HepG2 (cell line): ENCODE measurements at regions not wholly inside any gene's neighbourhood (a gene's known extent, or its start where the extent isn't known, plus 50 kb on each side); places are given as distances from the start of the nearest gene placed in this dataset.
A peak's percentile ranks its signal among the peaks of the same experiment; 100 is the strongest.

Experiments
- JUNB ChIP-seq: sonication (generic); formaldehyde crosslinking; IDR thresholded peaks from 2 replicates; pipeline ENCODE4 v1.8.0; 2022; ENCODE audit warnings: missing genetic modification reagents, mild to moderate bottlenecking, borderline replicate concordance
- KLF16 ChIP-seq, 2 experiments: sonication (generic) in 1 of 2; formaldehyde crosslinking in 1 of 2; IDR thresholded peaks; 2 replicates each; pipeline versions ENCODE4 v1.6.1 to v1.8.0; 2016 to 2023; ENCODE audit warnings: missing genetic modification reagents in 2 of 2, missing compliant biosample characterization in 1 of 2
- NR3C1 ChIP-seq: sonication (generic); formaldehyde crosslinking; IDR thresholded peaks from 2 replicates; pipeline ENCODE4 v1.4.0; 2020; ENCODE audit warnings: missing genetic modification reagents
- TF ChIP-seq, protein P1 (sequence below): sonication (generic); formaldehyde crosslinking; IDR thresholded peaks from 2 replicates; pipeline ENCODE4 v1.9.0; 2022; ENCODE audit warnings: missing genetic modification reagents, mild to moderate bottlenecking, borderline replicate concordance
- TF ChIP-seq, protein P2 (sequence below): sonication (generic); formaldehyde crosslinking; IDR thresholded peaks from 2 replicates; pipeline ENCODE4 v1.5.0; 2020; ENCODE audit warnings: mild to moderate bottlenecking, missing genetic modification reagents, moderate library complexity

DNA sequence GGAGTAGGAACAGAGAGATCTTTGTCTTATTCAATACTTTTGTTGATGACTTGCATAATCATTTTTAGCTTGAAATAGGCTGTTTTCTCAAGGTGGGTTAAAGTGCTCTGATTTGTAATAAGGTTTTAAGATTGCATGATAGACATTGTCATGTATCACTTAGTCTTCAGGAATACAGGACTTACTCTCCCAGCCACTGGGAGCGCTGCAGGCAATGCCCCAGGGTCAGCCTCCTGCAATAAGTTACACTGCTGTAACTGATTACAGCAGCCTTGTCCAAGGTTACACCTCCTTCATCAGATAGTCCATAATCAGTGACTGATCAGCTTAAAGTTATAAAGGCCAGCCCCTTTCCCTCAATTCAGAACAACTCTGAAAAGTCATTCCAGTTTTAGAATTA is 218.6 kb downstream of the ESM1 start:
- TF ChIP-seq, protein P1, sequence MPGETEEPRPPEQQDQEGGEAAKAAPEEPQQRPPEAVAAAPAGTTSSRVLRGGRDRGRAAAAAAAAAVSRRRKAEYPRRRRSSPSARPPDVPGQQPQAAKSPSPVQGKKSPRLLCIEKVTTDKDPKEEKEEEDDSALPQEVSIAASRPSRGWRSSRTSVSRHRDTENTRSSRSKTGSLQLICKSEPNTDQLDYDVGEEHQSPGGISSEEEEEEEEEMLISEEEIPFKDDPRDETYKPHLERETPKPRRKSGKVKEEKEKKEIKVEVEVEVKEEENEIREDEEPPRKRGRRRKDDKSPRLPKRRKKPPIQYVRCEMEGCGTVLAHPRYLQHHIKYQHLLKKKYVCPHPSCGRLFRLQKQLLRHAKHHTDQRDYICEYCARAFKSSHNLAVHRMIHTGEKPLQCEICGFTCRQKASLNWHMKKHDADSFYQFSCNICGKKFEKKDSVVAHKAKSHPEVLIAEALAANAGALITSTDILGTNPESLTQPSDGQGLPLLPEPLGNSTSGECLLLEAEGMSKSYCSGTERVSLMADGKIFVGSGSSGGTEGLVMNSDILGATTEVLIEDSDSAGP (CRISPR knock-in tag): no peak
- no peak for TF ChIP-seq KLF16 (CRISPR knock-in tag; IDR thresholded peaks at IDR 0.05)
- TF ChIP-seq, protein P2, sequence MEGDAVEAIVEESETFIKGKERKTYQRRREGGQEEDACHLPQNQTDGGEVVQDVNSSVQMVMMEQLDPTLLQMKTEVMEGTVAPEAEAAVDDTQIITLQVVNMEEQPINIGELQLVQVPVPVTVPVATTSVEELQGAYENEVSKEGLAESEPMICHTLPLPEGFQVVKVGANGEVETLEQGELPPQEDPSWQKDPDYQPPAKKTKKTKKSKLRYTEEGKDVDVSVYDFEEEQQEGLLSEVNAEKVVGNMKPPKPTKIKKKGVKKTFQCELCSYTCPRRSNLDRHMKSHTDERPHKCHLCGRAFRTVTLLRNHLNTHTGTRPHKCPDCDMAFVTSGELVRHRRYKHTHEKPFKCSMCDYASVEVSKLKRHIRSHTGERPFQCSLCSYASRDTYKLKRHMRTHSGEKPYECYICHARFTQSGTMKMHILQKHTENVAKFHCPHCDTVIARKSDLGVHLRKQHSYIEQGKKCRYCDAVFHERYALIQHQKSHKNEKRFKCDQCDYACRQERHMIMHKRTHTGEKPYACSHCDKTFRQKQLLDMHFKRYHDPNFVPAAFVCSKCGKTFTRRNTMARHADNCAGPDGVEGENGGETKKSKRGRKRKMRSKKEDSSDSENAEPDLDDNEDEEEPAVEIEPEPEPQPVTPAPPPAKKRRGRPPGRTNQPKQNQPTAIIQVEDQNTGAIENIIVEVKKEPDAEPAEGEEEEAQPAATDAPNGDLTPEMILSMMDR (CRISPR knock-in tag): peak; percentile 14; the same call in 1 of the 2 replicates
- no peak for TF ChIP-seq JUNB (CRISPR knock-in tag)
- no peak for TF ChIP-seq NR3C1 (CRISPR knock-in tag)
